Posterior cingulate gyrus (tissue), 11 donors: ENCODE measurements at regions not wholly inside any gene's neighbourhood (a gene's known extent, or its start where the extent isn't known, plus 50 kb on each side); places are given as distances from the start of the nearest gene placed in this dataset.
"Not testable (repeated sequence)": the region's sequence is repeated elsewhere in the genome, so short reads cannot be mapped to it uniquely, and the experiment has no call there.

Source experiments
- DNase-seq, 10 donors: peaks; one replicate each; pipeline versions ENCODE4 v3.0.0 to v3.0.0-alpha.2; 2020 to 2021; ENCODE audit warnings: mixed read lengths in 3 of 10
- intact Hi-C: fragments of 100-400 bp; cut with DNase I; formaldehyde crosslinking; loops from one replicate; pipeline ENCODE4 v1.15.1; 2023

DNA sequence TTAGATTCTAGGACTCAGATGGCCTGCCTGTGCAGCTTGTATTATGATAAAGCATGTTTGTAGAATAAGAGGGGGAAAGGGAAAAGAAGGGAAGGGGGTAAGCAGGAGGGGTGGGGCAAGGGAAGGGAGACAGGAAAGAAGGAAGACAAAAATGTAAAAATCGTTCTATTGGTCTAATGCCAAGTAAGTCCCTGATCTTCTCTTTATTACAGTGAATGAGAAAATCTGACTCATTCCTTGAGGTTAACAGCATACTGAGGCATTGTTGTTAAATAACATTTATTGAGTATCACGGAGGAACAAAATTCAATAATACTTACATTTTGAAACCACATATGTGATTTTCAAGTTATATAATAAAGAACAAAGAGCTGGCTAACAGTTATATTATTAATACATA lies 1534.7 kb downstream of the OLFM4 start:
- no peak for DNase-seq
- intact Hi-C loops, result no loop called here

DNA sequence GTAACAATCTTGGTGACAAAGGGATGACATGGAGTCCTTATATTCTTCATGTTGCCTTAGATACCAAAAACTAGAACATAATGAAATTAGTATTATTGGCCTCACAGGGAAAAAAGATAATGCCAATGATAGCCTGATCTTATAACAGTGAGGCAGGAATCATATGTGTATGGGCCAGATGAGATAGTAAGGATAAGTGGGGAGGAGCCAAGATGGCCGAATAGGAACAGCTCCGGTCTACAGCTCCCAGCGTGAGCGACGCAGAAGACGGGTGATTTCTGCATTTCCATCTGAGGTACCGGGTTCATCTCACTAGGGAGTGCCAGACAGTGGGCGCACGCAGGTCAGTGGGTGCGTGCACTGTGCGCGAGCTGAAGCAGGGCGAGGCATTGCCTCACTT lies 1543.4 kb downstream of the OLFM4 start:
- DNase-seq, intact Hi-C loops: not testable (repeated sequence)

DNA sequence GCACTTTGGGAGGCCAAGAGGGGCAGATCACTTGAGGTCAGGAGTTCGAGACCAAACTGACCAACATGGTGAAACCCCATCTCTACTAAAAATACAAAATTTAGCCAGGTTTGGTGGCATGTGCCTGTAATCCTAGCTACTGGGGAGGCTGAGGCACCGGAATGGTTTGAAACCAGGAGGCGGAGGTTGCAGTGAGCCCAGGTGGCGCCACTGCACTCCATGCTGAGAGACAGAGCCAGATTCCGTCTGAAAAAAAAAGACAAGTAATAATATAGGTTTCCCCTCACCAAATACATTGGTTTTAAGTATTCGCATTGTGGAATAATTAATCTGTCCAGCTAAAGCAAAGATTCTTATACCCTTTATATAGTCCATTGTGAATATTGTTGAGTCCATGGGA lies 1544.6 kb downstream of the OLFM4 start:
- DNase-seq, result no peak
- intact Hi-C loops, result no loop called here

DNA sequence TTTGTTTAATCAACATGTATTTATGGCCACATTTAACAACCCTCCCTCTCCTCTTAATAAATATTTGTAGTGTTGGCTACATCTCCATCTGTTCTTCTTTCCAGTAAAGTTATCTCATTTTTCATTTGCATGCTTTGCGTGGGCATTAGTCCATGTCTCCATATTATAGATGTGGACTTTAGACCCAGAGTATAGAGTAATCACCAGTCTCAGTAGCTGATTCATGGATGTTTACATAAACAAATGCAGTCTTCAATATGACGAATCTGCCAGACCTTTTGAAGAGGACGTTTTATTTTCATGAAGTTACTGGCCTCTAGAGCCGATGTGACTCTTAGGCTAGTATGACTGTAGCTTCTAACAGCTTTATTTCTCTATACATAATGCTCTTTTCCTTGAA lies 1546.2 kb downstream of the OLFM4 start:
- no peak for DNase-seq
- intact Hi-C loops, result no loop called here

DNA sequence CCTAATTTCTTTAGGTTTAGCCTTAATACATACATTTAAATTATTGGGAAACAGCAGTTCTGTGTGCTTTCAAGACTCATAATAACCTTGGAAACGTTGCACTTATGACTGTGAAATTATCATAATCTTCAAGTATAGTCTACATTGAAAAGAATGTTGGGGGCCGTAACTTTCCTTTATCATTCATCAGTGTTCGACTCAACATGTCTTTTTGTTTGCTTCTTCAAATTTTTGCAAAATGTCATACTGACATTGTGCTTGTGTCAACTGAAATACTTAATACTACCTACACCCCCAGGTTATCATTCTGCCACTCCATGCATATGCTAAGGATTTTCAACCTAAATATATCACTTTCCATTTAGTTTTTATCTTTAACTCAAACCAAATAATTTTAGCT lies 1562.9 kb downstream of the OLFM4 start:
- DNase-seq, result no peak
- intact Hi-C loops, result no loop called here

DNA sequence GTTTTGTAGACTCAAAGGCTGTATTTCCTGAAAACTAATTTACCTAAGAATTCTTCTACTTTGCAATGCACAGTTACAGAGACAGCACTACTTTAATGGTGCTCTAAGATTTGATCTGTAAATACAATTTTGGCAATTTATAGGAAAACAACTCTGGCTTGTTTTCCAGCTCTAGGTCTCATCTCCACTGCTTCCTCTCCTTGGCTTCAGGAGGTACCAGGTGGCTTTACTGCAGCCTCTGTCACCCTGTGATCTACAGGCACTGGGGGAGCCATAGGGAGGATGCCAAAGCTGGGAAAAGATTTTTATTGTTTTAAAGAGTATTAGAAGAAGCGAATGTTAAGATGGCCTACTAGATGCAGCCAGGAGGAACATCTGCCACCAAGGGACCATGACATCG lies 1563.6 kb downstream of the OLFM4 start:
- intact Hi-C loops, result no loop called here
- peak in 1 of 10 donors; percentile 9 for DNase-seq

DNA sequence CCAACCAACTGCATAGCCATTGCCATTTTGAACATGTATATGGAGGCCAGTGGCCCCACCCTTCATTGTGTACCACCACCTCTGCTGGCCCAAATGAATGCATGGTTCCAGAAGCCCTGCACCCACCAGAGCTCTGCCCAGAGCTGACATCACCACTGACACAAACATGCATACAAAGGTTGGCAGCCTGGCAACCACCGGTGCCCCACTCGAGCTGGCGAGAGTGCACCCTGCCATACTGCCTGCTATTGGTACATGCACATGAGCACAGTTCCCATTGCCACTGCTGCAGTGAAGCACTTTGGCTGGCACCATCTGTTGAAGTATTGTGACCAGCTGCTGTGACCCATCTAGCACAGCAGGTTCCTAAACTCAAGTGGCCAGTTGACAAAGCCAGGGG lies 1564.9 kb downstream of the OLFM4 start:
- DNase-seq, result peak in 1 of 10 donors; percentile 27
- intact Hi-C loops, result no loop called here

GRCh38 chr13:54597540-54598088 lies 1569.0 kb downstream of the OLFM4 start:
- no peak for DNase-seq
- intact Hi-C loops, result no loop called here

GRCh38 chr13:54599413-54599812 lies 1570.8 kb downstream of the OLFM4 start:
- intact Hi-C loops, result no loop called here

GRCh38 chr13:54606944-54607343 lies 1578.3 kb downstream of the OLFM4 start:
- DNase-seq, result no peak
- intact Hi-C loops, result no loop called here

More at GRCh38 chr13:54599413-54599812, 1570.8 kb downstream of the OLFM4 start:
- no peak for DNase-seq

GRCh38 chr13:54607421-54607820 lies 1578.8 kb downstream of the OLFM4 start:
- intact Hi-C loops, result no loop called here
- no peak for DNase-seq

DNA sequence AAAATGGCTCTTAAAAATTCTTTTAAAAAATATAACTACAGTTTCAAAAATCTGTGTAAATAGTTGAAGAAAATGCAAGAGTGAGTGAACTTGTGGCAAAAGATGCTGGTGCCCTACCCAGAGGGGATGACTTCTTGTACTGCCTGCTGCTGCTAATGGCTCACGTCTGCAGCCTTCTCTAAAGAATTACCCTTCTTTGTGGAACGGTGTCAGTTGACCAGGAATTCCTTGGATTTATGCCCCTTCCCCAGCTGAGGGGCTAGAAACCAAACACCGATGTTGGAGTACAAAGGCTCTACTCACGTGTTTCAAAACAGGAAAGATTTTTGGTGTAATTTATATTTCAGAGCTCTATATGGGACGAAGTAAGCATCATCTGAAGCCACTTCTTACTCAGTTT lies 1582.8 kb downstream of the OLFM4 start:
- DNase-seq, result no peak
- intact Hi-C loops, result no loop called here

- peak in 1 of 10 donors; percentile 19 for DNase-seq
- intact Hi-C loops, result no loop called here
Measured at GRCh38 chr13:54614726-54615125, 1586.1 kb downstream of the OLFM4 start.

DNA sequence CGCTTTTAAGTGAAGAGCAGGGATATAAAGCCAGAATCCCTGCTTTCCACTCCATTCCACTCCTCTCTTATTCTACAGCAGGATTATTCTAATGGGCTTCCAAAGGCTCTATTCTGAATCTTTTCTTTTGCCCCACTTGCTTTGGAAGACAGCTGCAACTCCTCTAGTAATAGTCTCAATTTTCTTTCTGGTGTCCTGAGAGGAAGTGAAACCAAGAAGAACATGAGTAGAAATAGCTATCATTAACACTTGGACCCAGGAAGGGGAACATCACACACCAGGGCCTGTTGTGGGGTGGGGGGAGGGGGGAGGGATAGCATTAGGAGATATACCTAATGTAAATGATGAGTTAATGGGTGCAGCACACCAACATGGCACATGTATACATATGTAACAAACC lies 1597.9 kb downstream of the OLFM4 start:
- DNase-seq, intact Hi-C loops: not testable (repeated sequence)

DNA sequence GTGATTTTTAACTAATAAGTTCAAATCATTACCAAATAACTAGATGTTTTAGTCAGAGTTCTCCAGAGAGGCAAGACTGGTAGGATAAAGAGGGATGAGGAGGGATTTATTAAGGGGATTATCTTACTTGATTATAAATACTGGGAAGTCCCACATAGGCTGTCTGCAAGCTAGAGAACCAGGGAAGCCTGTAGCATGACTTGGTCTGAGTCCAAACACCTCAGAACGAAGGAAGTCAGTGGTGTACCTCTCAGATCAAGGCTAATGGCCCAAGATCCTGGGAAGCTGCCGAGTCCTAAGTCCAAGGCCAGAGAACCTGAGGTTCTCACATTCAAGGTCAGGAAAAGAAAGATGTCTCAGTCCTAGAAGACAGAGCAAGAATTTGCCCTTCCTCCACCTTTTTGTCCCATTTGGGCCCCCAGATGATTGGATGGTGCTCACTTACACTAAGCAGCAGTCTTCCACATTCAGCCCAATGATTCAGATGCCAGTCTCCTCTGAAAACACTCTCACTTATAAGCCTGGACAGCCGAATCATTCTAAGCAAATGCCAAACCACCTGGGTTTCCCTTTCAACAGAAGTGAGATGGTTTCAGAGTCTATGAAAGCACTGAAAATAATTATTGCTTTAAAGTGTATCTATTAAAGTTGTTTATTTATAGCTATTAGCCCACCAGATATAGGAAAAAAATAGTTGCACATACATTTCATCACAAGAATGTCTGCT lies 1599.2 kb downstream of the OLFM4 start:
- no peak for DNase-seq
- intact Hi-C loops, result no loop called here

GRCh38 chr13:54628383-54628782 lies 1599.8 kb downstream of the OLFM4 start:
- intact Hi-C loops, result no loop called here

GRCh38 chr13:54633456-54633855 lies 1604.8 kb downstream of the OLFM4 start:
- intact Hi-C loops, result no loop called here
- no peak for DNase-seq

More at GRCh38 chr13:54628383-54628782, 1599.8 kb downstream of the OLFM4 start:
- DNase-seq, result no peak

DNA sequence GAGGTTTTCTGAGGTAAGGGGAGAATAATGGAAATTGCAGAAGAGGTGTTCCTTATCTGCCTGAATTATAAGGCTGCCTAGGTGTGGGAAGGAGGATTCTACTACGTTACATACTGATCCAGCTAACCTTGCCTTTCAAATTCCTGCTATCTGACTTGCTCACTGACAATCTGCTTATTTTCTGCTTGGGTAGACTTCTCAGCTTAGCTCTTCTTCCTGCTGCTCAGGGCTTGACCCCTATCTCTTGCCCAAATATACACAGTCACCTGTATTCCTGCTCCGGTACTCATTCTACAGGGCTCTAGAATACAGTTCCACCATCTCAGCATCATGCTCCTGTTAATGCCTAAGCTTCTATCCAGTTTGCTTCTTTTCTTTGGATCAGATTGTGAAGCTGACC lies 1607.6 kb downstream of the OLFM4 start:
- DNase-seq, result no peak
- intact Hi-C loops, result no loop called here

DNA sequence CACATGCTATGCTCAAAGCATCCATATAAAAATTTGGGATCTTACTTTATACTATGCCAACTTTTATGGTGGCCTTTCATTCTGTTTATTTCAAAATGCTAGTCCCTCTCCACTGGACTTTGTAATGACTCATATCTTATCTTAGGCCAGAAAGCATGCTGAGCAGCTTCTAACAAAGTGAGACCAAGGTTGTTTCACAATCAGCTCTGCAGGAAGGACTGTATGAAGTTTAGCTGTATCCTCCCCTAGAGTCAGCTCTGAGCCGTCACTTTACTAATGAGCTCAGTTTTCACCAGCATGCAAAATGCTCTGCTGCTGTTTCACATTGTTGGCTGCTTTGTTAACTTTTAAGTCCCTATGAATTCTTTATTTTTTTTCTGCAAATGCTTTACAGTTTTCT lies 1608.8 kb downstream of the OLFM4 start:
- DNase-seq, result no peak
- intact Hi-C loops, result no loop called here

DNA sequence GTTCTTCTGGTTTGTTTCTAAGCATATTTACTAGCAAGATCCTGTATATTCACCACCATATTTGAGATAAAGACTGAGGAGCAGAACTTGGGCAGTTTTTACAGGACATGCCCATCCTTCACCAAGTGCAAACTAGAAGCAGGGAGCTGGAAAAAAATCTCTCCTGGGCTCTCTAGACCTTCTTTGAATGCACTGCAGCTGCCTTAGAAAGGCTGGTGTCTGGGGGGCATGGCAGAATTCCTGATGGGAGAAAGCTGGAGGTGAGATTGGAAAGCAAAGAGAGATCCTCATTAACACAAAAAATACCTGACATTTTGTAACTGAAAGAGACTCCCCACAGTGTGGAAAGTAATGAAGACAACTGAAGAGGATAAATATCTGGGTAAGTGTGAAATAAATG lies 1612.1 kb downstream of the OLFM4 start:
- no peak for DNase-seq
- intact Hi-C loops, result no loop called here

GRCh38 chr13:54643863-54644262 lies 1615.2 kb downstream of the OLFM4 start:
- no peak for DNase-seq
- intact Hi-C loops, result no loop called here

DNA sequence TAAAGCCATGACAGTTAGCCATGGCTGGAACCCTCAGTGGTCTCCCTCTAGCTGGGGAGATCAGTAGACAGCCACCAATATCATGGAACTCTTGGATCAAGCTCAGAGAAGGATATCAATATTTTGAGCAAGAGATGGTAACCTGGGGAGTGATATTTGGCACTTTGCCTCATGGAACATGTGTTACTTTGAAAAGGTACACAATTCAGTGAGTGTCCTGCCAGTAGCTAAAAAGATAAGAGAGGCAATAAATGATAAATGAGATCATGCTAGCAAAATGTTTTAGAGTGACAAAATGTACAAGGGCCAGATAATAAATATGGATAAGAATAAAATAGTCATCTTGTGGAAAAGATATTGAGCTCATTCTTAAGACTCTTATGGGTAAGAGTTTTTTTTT lies 1618.7 kb downstream of the OLFM4 start:
- intact Hi-C loops, result no loop called here
- no peak for DNase-seq

DNA sequence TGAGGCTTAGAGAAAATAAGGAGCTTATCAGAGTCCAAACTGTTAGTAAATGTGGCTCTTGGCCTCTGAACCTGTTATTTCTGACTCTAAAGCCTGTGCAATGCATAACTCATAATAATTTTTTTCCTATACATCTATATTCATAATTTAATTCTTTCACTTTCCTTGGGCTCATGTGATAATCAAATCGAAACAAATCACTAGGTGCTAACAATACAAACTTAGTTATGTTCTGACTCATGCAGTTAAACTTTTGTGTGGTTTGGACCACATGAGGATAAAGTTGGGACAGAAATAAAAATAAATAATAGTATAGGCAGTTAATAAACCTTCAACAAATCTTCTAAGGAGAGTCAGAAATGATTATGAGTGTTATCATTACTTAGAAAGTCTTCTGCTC lies 1629.0 kb downstream of the OLFM4 start:
- DNase-seq, result no peak
- intact Hi-C loops, result no loop called here
